Progenitor cell of endocrine pancreas (in vitro differentiated cells): ENCODE measurements at regions not wholly inside any gene's neighbourhood (a gene's known extent, or its start where the extent isn't known, plus 50 kb on each side); places are given as distances from the start of the nearest gene placed in this dataset.

ENCODE experiments used
- DNase-seq: peaks from one replicate; pipeline ENCODE4 v3.0.0; 2021; ENCODE audit warnings: low spot score; ENCODE audit not compliant: unreplicated experiment
- H3K27ac Mint-ChIP-seq: 2 replicates; pipeline ENCODE4 v1.8.0; 2021; ENCODE audit warnings: mild to moderate bottlenecking, moderate library complexity, mixed read lengths
- H3K27me3 Mint-ChIP-seq: 2 replicates; pipeline ENCODE4 v1.8.0; 2021; ENCODE audit warnings: mixed read lengths
- H3K36me3 Mint-ChIP-seq: 2 replicates; pipeline ENCODE4 v1.8.0; 2022; ENCODE audit warnings: mixed read lengths; ENCODE audit not compliant: insufficient read depth
- H3K4me1 Mint-ChIP-seq: 2 replicates; pipeline ENCODE4 v1.8.0; 2021; ENCODE audit warnings: low read depth, mixed read lengths
- H3K4me3 Mint-ChIP-seq: 2 replicates; pipeline ENCODE4 v1.8.0; 2021; ENCODE audit warnings: low read depth, mild to moderate bottlenecking, moderate library complexity, mixed read lengths
- H3K9me3 Mint-ChIP-seq: 2 replicates; pipeline ENCODE4 v1.8.0; 2021; ENCODE audit warnings: low read depth, mixed read lengths
- TF ChIP-seq, protein P1 (sequence below): fragments of 200-600 bp; sonication (generic); IDR thresholded peaks from one replicate; pipeline ENCODE4 v1.5.0; 2021; ENCODE audit warnings: antibody characterized with exemption, mild to moderate bottlenecking; ENCODE audit not compliant: unreplicated experiment

DNA sequence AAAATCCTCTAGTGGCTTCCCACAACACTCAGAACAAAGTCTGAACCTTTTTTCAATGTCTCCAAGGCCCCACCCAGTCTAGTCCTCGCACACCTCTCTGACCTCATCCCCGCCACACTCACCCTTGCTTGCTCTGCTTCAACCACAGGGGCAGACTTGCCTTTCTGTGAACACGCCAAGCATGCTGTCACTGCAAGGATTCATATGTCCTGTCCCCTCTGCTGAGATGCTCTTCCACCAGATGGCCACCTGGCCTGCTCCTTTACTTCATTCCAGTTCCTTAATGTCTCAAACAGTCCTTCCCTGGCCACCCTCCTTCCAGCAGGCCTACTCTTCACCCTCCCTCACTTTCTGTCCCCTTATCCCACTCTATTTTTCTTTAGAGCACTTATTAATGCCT lies 60.6 kb upstream of the ARHGAP20 start:
- Mint-ChIP-seq H3K4me1 (no peaks in the 10 kb centered on the region), H3K27ac (no peak overlapping the region), H3K9me3 (no peaks in the 10 kb centered on the region), H3K4me3 (no peak overlapping the region), H3K27me3 (no peaks in the 10 kb centered on the region), H3K36me3 (no peaks in the 10 kb centered on the region)
- TF ChIP-seq, protein P1, sequence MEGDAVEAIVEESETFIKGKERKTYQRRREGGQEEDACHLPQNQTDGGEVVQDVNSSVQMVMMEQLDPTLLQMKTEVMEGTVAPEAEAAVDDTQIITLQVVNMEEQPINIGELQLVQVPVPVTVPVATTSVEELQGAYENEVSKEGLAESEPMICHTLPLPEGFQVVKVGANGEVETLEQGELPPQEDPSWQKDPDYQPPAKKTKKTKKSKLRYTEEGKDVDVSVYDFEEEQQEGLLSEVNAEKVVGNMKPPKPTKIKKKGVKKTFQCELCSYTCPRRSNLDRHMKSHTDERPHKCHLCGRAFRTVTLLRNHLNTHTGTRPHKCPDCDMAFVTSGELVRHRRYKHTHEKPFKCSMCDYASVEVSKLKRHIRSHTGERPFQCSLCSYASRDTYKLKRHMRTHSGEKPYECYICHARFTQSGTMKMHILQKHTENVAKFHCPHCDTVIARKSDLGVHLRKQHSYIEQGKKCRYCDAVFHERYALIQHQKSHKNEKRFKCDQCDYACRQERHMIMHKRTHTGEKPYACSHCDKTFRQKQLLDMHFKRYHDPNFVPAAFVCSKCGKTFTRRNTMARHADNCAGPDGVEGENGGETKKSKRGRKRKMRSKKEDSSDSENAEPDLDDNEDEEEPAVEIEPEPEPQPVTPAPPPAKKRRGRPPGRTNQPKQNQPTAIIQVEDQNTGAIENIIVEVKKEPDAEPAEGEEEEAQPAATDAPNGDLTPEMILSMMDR, result no peak
- no peak for DNase-seq

DNA sequence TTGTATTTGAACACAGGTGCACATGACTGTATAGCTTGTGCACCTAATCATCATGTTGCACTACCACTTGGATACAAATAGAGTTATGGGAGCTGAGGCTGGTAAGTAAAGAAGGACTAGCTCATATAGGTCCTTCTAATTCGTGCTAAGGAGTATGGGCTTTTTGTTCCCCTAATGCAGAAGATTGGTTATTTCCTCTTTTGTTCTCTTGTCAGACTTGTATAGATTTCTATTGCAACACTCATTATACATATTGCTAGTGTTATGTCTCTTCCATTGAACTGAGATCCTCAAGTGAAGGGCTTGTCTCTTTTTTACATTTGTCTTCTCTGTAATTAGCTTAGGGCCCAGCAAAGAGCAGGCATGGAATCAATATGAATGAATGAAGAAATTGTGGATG lies 54.1 kb upstream of the ARHGAP20 start:
- H3K27me3 Mint-ChIP-seq, result no peaks in the 10 kb centered on the region
- no peaks in the 10 kb centered on the region for H3K4me1 Mint-ChIP-seq
- DNase-seq, result no peak
- no peaks in the 10 kb centered on the region for H3K9me3 Mint-ChIP-seq
- H3K4me3 Mint-ChIP-seq, result no peak overlapping the region
- H3K36me3 Mint-ChIP-seq, result no peaks in the 10 kb centered on the region
- TF ChIP-seq, protein P1, result no peak
- no peak overlapping the region for H3K27ac Mint-ChIP-seq

DNA sequence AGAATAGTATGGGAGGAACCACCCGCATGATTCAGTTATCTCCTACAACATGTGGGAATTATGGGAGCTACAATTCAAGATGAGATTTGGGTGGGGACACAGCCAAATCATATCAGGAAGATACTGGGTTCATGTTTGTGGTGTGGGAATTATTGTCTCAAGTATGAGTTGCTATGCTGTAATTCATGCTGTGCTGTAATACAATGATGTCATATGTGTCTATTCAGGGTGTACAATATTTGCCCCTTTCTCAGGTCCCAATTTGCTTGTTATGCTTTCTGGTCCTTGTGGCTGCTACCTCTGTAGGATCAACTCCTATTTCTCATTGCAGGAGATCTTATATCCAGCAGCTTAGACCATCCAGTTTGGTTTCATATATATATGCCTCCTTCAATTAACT lies 52.2 kb upstream of the ARHGAP20 start:
- Mint-ChIP-seq H3K4me1 (no peaks in the 10 kb centered on the region), H3K27ac (no peak overlapping the region), H3K4me3 (no peak overlapping the region), H3K27me3 (no peaks in the 10 kb centered on the region), H3K36me3 (no peaks in the 10 kb centered on the region), H3K9me3 (no peaks in the 10 kb centered on the region)
- TF ChIP-seq, protein P1, result no peak
- DNase-seq, result no peak

DNA sequence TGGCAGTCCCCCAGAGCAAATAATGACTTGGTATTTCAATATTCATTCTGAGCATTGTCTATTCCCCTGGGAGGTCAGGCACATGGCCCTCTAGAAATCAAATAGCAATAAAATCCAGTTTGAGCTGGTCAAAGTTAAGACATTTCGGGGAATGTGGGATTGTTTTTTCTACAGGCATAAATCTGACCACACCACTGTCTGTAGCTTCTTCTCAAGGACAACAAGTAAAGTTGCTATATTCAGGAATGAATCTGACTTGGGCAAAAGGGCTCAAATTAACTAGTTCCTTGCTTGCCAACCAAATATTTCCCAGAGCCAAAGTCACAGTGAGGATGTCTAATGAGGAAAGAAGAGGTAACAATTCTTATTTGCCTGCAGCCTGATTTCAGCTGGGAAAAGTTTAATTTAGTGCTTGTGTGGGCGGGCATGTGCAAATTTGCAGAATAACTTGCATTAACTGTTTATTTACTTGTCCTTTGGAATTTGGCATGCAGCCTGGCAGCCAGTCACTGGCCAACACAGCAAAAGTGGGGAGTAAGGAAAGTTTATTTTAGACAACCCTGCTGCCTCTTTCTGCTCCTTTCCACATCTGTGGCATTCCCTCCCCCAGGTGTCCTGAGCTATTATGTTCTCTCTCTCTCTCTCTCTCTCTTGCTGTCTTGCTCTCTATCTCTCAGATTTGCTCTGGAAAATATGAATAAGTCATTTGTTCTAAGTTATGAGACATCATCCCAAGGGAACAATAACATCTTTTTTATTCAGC lies 51.2 kb upstream of the ARHGAP20 start:
- Mint-ChIP-seq H3K36me3 (no peaks in the 10 kb centered on the region), H3K4me1 (peaks cover 3% of the 10 kb centered on the region), H3K9me3 (no peaks in the 10 kb centered on the region), H3K4me3 (no peak overlapping the region), H3K27ac (no peak overlapping the region), H3K27me3 (no peaks in the 10 kb centered on the region)
- TF ChIP-seq, protein P1, result no peak
- no peak for DNase-seq

DNA sequence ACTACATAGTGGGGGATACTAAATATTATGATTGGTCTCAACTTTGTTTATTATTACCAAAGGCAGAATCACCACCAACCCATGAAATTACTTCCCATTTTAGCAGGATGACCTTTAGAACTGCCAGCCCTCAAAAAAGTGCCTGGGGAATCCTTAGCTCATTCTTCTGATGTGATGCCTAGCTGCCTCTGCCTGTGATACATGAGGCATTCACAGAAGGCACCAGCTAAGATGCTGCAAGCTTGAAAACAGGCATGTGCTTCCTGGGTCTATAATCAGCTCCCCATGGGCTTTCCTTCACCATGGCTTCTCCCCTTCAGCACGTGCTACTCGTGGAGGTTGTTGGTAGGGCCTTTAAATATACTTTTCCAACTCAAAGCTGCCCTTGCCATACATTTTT lies 50.4 kb upstream of the ARHGAP20 start:
- Mint-ChIP-seq H3K9me3 (no peaks in the 10 kb centered on the region), H3K27me3 (no peaks in the 10 kb centered on the region), H3K4me3 (no peak overlapping the region), H3K4me1 (peaks cover 5% of the 10 kb centered on the region), H3K36me3 (no peaks in the 10 kb centered on the region), H3K27ac (no peak overlapping the region)
- TF ChIP-seq, protein P1, result no peak
- DNase-seq, result no peak
